ENCODE measurements at regions not wholly inside any gene's neighbourhood (a gene's known extent, or its start where the extent isn't known, plus 50 kb on each side); places are given as distances from the start of the nearest gene placed in this dataset.

DNA sequence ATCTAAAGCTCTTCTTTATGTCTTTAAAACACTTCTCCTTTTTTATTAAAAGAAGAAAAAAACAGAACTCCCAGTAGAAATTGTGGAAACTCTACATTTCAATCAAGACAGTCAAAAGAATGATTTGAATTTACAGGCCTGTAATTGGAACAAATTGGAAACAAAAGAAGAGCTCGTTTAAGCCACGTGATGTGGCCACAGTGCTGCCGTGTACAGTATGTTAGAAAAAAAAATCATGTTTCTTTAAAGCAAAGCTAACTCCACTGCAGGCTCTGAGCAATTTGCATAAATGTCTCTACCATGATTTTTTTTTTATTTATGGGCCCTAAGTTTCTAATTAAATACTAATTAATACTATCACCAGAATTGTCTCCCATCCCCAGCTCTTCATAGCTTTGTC is 325.6 kb downstream of the ZSWIM6 start:
- TF ChIP-seq SIN3A (IDR thresholded peaks at IDR 0.05; ENCODE audit: borderline replicate concordance, insufficient read depth, low read length) = no peak
- TF ChIP-seq, protein P1, sequence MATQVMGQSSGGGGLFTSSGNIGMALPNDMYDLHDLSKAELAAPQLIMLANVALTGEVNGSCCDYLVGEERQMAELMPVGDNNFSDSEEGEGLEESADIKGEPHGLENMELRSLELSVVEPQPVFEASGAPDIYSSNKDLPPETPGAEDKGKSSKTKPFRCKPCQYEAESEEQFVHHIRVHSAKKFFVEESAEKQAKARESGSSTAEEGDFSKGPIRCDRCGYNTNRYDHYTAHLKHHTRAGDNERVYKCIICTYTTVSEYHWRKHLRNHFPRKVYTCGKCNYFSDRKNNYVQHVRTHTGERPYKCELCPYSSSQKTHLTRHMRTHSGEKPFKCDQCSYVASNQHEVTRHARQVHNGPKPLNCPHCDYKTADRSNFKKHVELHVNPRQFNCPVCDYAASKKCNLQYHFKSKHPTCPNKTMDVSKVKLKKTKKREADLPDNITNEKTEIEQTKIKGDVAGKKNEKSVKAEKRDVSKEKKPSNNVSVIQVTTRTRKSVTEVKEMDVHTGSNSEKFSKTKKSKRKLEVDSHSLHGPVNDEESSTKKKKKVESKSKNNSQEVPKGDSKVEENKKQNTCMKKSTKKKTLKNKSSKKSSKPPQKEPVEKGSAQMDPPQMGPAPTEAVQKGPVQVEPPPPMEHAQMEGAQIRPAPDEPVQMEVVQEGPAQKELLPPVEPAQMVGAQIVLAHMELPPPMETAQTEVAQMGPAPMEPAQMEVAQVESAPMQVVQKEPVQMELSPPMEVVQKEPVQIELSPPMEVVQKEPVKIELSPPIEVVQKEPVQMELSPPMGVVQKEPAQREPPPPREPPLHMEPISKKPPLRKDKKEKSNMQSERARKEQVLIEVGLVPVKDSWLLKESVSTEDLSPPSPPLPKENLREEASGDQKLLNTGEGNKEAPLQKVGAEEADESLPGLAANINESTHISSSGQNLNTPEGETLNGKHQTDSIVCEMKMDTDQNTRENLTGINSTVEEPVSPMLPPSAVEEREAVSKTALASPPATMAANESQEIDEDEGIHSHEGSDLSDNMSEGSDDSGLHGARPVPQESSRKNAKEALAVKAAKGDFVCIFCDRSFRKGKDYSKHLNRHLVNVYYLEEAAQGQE (IDR thresholded peaks at IDR 0.05; ENCODE audit: insufficient read depth in 1 of 2, low read depth in 2 of 2, low read length in 2 of 2) = no peak
- TF ChIP-seq FOXP2 (optimal IDR thresholded peaks at IDR 0.05; ENCODE audit: borderline replicate concordance, extremely low read depth, extremely low read length, insufficient read depth) = no peak
- no peak for TF ChIP-seq POLR2AphosphoS5 (IDR thresholded peaks at IDR 0.05; ENCODE audit: low read depth, low read length)
- no peak for TF ChIP-seq TAF1 (IDR thresholded peaks at IDR 0.05; ENCODE audit: borderline replicate concordance, insufficient read depth, low read length)

DNA sequence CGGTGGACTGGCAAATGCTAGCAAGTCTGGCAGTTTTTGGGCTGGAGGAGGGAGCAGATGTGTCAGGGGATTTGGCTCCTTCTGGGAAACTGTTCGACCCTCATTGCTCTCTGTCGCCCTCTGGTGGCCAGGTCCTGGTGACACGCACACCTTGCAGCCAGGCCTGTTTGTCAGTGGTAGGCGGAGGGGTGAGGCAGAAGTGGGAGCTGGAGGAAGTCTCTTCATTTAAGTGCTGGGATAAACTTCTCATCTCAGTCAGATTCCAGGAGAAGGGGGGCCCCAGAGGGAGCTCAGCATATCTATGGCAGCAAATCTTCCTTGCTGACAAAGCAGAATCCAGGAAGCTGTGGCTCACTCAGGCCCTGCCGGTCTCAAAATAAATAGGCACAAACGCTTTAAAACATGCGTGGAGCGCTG is 326.5 kb downstream of the ZSWIM6 start:
- no peak for TF ChIP-seq SIN3A (IDR thresholded peaks at IDR 0.05; ENCODE audit: borderline replicate concordance, insufficient read depth, low read length)
- no peak for TF ChIP-seq FOXP2 (optimal IDR thresholded peaks at IDR 0.05; ENCODE audit: borderline replicate concordance, extremely low read depth, extremely low read length, insufficient read depth)
- no peak for TF ChIP-seq TAF1 (IDR thresholded peaks at IDR 0.05; ENCODE audit: borderline replicate concordance, insufficient read depth, low read length)
- TF ChIP-seq, protein P1 (IDR thresholded peaks at IDR 0.05; ENCODE audit: insufficient read depth in 1 of 2, low read depth in 2 of 2, low read length in 2 of 2) = no peak
- TF ChIP-seq POLR2AphosphoS5 (IDR thresholded peaks at IDR 0.05; ENCODE audit: low read depth, low read length) = no peak

DNA sequence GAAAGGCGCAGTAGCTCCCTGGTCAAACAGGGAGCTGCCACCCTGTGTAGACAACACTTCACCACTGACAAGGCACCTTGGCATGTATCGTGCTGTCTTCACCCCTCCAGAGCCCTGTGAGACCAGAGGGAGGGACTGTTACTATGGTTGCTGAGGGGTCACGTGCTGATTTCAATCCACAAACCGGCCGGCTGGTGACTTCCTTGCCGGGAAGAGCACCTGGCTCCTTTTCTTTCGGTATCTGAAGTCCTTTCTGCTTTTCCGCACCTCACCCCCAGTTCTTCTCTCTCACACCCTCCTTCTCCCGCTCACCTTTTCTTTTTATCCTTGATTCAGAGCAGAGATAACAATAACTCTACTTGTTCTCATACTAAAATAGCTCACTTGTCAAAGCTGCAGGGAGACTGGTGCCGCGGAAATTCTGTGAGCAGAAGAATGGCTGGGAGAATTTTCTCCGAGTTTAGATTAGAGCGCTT is 327.2 kb downstream of the ZSWIM6 start:
- TF ChIP-seq TAF1 (IDR thresholded peaks at IDR 0.05; ENCODE audit: borderline replicate concordance, insufficient read depth, low read length) = no peak
- TF ChIP-seq POLR2AphosphoS5 (IDR thresholded peaks at IDR 0.05; ENCODE audit: low read depth, low read length) = no peak
- TF ChIP-seq, protein P1 (IDR thresholded peaks at IDR 0.05; ENCODE audit: insufficient read depth in 1 of 2, low read depth in 2 of 2, low read length in 2 of 2) = no peak
- no peak for TF ChIP-seq SIN3A (IDR thresholded peaks at IDR 0.05; ENCODE audit: borderline replicate concordance, insufficient read depth, low read length)
- no peak for TF ChIP-seq FOXP2 (optimal IDR thresholded peaks at IDR 0.05; ENCODE audit: borderline replicate concordance, extremely low read depth, extremely low read length, insufficient read depth)

DNA sequence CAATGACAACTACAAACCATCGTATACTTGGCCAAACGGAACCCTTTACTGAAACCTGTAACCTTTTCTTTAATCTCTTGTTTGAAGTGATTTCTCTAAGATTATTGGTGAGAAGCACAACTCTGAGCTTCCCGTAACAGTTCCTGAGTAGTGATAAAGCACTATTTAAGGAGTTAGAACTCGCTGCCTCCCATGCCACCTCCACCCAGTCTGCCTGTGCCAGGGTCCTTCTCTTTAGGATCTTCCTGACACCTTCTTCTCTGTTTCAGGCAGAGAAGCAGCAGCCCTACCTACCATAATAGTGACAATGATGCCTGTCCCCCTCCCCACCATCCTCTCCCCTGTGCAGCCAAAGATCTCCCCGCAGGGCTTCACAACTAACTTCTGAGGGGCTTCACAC is 330.6 kb downstream of the ZSWIM6 start:
- TF ChIP-seq SIN3A (IDR thresholded peaks at IDR 0.05; ENCODE audit: borderline replicate concordance, insufficient read depth, low read length) (no peak), TAF1 (IDR thresholded peaks at IDR 0.05; ENCODE audit: borderline replicate concordance, insufficient read depth, low read length) (no peak), FOXP2 (optimal IDR thresholded peaks at IDR 0.05; ENCODE audit: borderline replicate concordance, extremely low read depth, extremely low read length, insufficient read depth) (no peak), POLR2AphosphoS5 (IDR thresholded peaks at IDR 0.05; ENCODE audit: low read depth, low read length) (no peak)
- TF ChIP-seq, protein P1 (IDR thresholded peaks at IDR 0.05; ENCODE audit: insufficient read depth in 1 of 2, low read depth in 2 of 2, low read length in 2 of 2) = no peak

All from PFSK-1 (cell line).